A549 (cell line): ENCODE measurements at regions not wholly inside any gene's neighbourhood (a gene's known extent, or its start where the extent isn't known, plus 50 kb on each side); places are given as distances from the start of the nearest gene placed in this dataset.

Experiments used
- ATAC-seq, 2 experiments: fragments of 200-7000 bp in 1 of 2; fragments of >200 bp in 1 of 2; cut with Nextera tagmentation in 1 of 2; cut with Tn5 transposase in 1 of 2; 3 replicates each; pipeline versions ENCODE4 v1.8.0 to v1.9.1; 2018 to 2020; ENCODE audit warnings: mild to moderate bottlenecking in 1 of 2, moderate library complexity in 1 of 2
- CTCF ChIA-PET: fragments of 300-600 bp; sonication (Branson Sonifier 250); formaldehyde crosslinking; extraction: SDS; loops from one replicate; lab custom pipeline; 2021; ENCODE audit warnings: antibody characterized with exemption, inconsistent platforms; lab: Yijun Ruan, JAX
- POLR2A ChIA-PET: fragments of 350-600 bp; formaldehyde crosslinking; extraction: SDS; loops from one replicate; lab custom pipeline; 2021; ENCODE audit warnings: antibody characterized with exemption, inconsistent platforms; lab: Yijun Ruan, JAX
- DNase-seq, 2 experiments: peaks; one replicate each; pipeline versions ENCODE4 v3.0.0 to v3.0.0-alpha.2; 2011 to 2016; ENCODE audit warnings: low read depth in 1 of 2, low spot score in 1 of 2
- FAIRE-seq: peaks from 2 replicates; lab custom pipeline; 2011; peaks lifted over from hg19 to GRCh38; lab: Jason Lieb, UNC
- H3K27ac ChIP-seq, 2 experiments: fragments of >200 bp; sonication (Bioruptor Twin); formaldehyde crosslinking; 3 replicates each; pipeline ENCODE4 v1.5.1; 2016 to 2017
- H3K4me1 ChIP-seq: fragments of >200 bp; sonication (Bioruptor Twin); formaldehyde crosslinking; 3 replicates; pipeline ENCODE4 v1.6.1; 2016
- H3K4me2 ChIP-seq: fragments of >200 bp; sonication (Bioruptor Twin); formaldehyde crosslinking; 3 replicates; pipeline ENCODE4 v1.6.1; 2016
- H3K4me3 ChIP-seq: fragments of >200 bp; sonication (Bioruptor Twin); formaldehyde crosslinking; 3 replicates; pipeline ENCODE4 v1.5.1; 2016
- H3K9me3 ChIP-seq: fragments of >200 bp; sonication (Bioruptor Twin); formaldehyde crosslinking; 3 replicates; pipeline ENCODE4 v1.6.1; 2016
- ATOH8 ChIP-seq: fragments of 250-450 bp; sonication (Bioruptor Pico); IDR thresholded peaks from 2 replicates; pipeline ENCODE4 v1.5.0; 2020; ENCODE audit warnings: low read depth, mild to moderate bottlenecking, moderate library complexity
- BHLHE40 ChIP-seq: IDR thresholded peaks from 2 replicates; pipeline ENCODE4 v1.6.1; 2012; ENCODE audit warnings: low read depth, low read length, inconsistent platforms
- E2F6 ChIP-seq: IDR thresholded peaks from 2 replicates; pipeline ENCODE4 v1.6.1; 2012; ENCODE audit warnings: low read depth, borderline replicate concordance
- ELK1 ChIP-seq: fragments of 150-350 bp; IDR thresholded peaks from 2 replicates; pipeline ENCODE4 v1.6.1; 2014; ENCODE audit warnings: low read depth, mild to moderate bottlenecking, low read length
- ESRRA ChIP-seq: fragments of 150-350 bp; IDR thresholded peaks from 2 replicates; pipeline ENCODE4 v1.6.1; 2014; ENCODE audit warnings: mild to moderate bottlenecking, low read length, borderline replicate concordance
- GATA3 ChIP-seq: IDR thresholded peaks from 2 replicates; pipeline ENCODE4 v1.6.1; 2012; ENCODE audit warnings: borderline replicate concordance
- HEYL ChIP-seq: fragments of 250-450 bp; sonication (Bioruptor Pico); IDR thresholded peaks from 2 replicates; pipeline ENCODE4 v1.8.0; 2021; ENCODE audit warnings: mild to moderate bottlenecking, moderate library complexity
- HOXA7 ChIP-seq: fragments of 250-450 bp; sonication (Bioruptor Pico); IDR thresholded peaks from 2 replicates; pipeline ENCODE4 v1.5.0; 2020; ENCODE audit warnings: mild to moderate bottlenecking, moderate library complexity
- HOXB5 ChIP-seq: fragments of 250-450 bp; sonication (Bioruptor Pico); IDR thresholded peaks from 2 replicates; pipeline ENCODE4 v1.5.0; 2020; ENCODE audit warnings: mild to moderate bottlenecking, moderate library complexity
- MAFK ChIP-seq: fragments of 450-650 bp; IDR thresholded peaks from 2 replicates; pipeline ENCODE4 v1.6.1; 2014; ENCODE audit not compliant: partially characterized antibody
- MAX ChIP-seq: IDR thresholded peaks from 2 replicates; pipeline ENCODE4 v1.6.1; 2012
- NFE2L2 ChIP-seq: fragments of 150-350 bp; conservative IDR thresholded peaks from 2 replicates; pipeline ENCODE4 v1.6.1; 2014; ENCODE audit warnings: low read length
- NPAS2 ChIP-seq: fragments of 250-450 bp; sonication (Bioruptor Pico); IDR thresholded peaks from 2 replicates; pipeline ENCODE4 v1.8.0; 2022; ENCODE audit warnings: mild to moderate bottlenecking, moderate library complexity, borderline replicate concordance
- NR3C1 ChIP-seq: fragments of >200 bp; sonication (Bioruptor Twin); formaldehyde crosslinking; IDR thresholded peaks from 3 replicates; pipeline ENCODE4 v1.6.1; 2017
- PHF8 ChIP-seq: fragments of 200-600 bp; sonication (generic); IDR thresholded peaks from 2 replicates; pipeline ENCODE4 v1.6.1; 2016; ENCODE audit warnings: low read depth, mild to moderate bottlenecking, antibody characterized with exemption, moderate library complexity, borderline replicate concordance
- POLR2AphosphoS2 ChIP-seq: conservative IDR thresholded peaks from 2 replicates; pipeline ENCODE4 v1.6.1; 2012; ENCODE audit warnings: low read length, improper control_type of control experiment, inconsistent platforms
- RAD21 ChIP-seq, 2 experiments: fragments of >200 bp in 1 of 2; sonication (Bioruptor Twin) in 1 of 2; formaldehyde crosslinking in 1 of 2; IDR thresholded peaks in 1 of 2; conservative IDR thresholded peaks in 1 of 2; 2 replicates in 1 of 2; 3 replicates in 1 of 2; pipeline ENCODE4 v1.6.1; 2012 to 2018; ENCODE audit warnings: inconsistent platforms in 1 of 2
- RARB ChIP-seq: fragments of 250-450 bp; sonication (Bioruptor Pico); IDR thresholded peaks from 2 replicates; pipeline ENCODE4 v1.8.0; 2021; ENCODE audit warnings: mild to moderate bottlenecking, moderate library complexity
- RFX5 ChIP-seq: fragments of 450-650 bp; IDR thresholded peaks from 2 replicates; pipeline ENCODE4 v1.7.1; 2014; ENCODE audit warnings: antibody characterized with exemption, mild to moderate bottlenecking, moderate library complexity
- RNF2 ChIP-seq: fragments of 200-600 bp; sonication (generic); IDR thresholded peaks from 2 replicates; pipeline ENCODE4 v1.6.1; 2016; ENCODE audit warnings: low read depth, mild to moderate bottlenecking, antibody characterized with exemption, moderate library complexity, borderline replicate concordance
- SMC3 ChIP-seq: fragments of >200 bp; sonication (Bioruptor Twin); formaldehyde crosslinking; IDR thresholded peaks from 3 replicates; pipeline ENCODE4 v1.6.1; 2018; ENCODE audit warnings: inconsistent platforms
- TFCP2L1 ChIP-seq: fragments of 250-450 bp; sonication (Bioruptor Pico); IDR thresholded peaks from 2 replicates; pipeline ENCODE4 v1.5.0; 2021; ENCODE audit warnings: mild to moderate bottlenecking
- ZFP36 ChIP-seq: fragments of 450-650 bp; IDR thresholded peaks from 2 replicates; pipeline ENCODE4 v1.6.1; 2014; ENCODE audit warnings: borderline replicate concordance; ENCODE audit not compliant: partially characterized antibody
- ZNF302 ChIP-seq: fragments of 250-450 bp; sonication (Bioruptor Pico); IDR thresholded peaks from 2 replicates; pipeline ENCODE4 v1.9.0; 2021; ENCODE audit warnings: inconsistent platforms, mild to moderate bottlenecking, moderate library complexity
- WGBS: methylation state at CpG from one replicate; pipeline ENCODE4 v1.1.6; 2017; ENCODE audit errors: missing lambda C conversion rate; 5-methylcytosine and 5-hydroxymethylcytosine counted together

- CTCF ChIA-PET, result no interaction called here
- ATAC-seq (no peak), FAIRE-seq (no peak), DNase-seq (no peak)
- no peak for TF ChIP-seq RNF2
- no peak for TF ChIP-seq ELK1
- TF ChIP-seq POLR2AphosphoS2, result no peak
- POLR2A ChIA-PET, result no interaction called here
- Histone ChIP-seq H3K4me3 (no peak overlapping the region), H3K4me1 (no peaks in the 10 kb centered on the region), H3K4me2 (no peak overlapping the region), H3K27ac (no peak overlapping the region), H3K9me3 (no peaks in the 10 kb centered on the region)
- WGBS, result 3% methylated on average over 2 of the region's 2 CpGs
Observed at GRCh38 chr13:104025303-104025702, 959.1 kb upstream of the SLC10A2 start.

GRCh38 chr13:104024416-104025170 is 958.4 kb upstream of the SLC10A2 start:
- no peak for FAIRE-seq

GRCh38 chr13:104021806-104022397 is 955.7 kb upstream of the SLC10A2 start:
- no peak for FAIRE-seq
- DNase-seq, result no peak
- POLR2A ChIA-PET, result no interaction called here
- TF ChIP-seq POLR2AphosphoS2, result no peak
- no peak for TF ChIP-seq ESRRA
- TF ChIP-seq HOXB5 (CRISPR knock-in tag), result no peak
- TF ChIP-seq ZFP36, result no peak
- no peak for TF ChIP-seq NFE2L2
- no peak for TF ChIP-seq ZNF302 (CRISPR knock-in tag)
- no peak for TF ChIP-seq SMC3
- no peak for TF ChIP-seq E2F6
- TF ChIP-seq HOXA7 (CRISPR knock-in tag), result no peak
- TF ChIP-seq MAX, result no peak
- H3K4me3 ChIP-seq, result no peak overlapping the region
- H3K9me3 ChIP-seq, result no peaks in the 10 kb centered on the region
- CTCF ChIA-PET, result no interaction called here
- no peak overlapping the region for H3K27ac ChIP-seq
- no peak for ATAC-seq
- no peak overlapping the region for H3K4me2 ChIP-seq
- no peaks in the 10 kb centered on the region for H3K4me1 ChIP-seq
- WGBS, result 39% methylated on average over 4 of the region's 4 CpGs

More at GRCh38 chr13:104024416-104025170, 958.4 kb upstream of the SLC10A2 start:
- ChIA-PET POLR2A (no interaction called here), CTCF (no interaction called here)
- TF ChIP-seq ESRRA, result no peak
- no peak for TF ChIP-seq ATOH8
- TF ChIP-seq GATA3, result no peak
- no peak for TF ChIP-seq RAD21 (conservative IDR thresholded peaks at IDR 0.05 in 1 of 2, IDR thresholded peaks at IDR 0.05 in 1 of 2)
- no peak for TF ChIP-seq NR3C1
- TF ChIP-seq RNF2, result no peak
- TF ChIP-seq MAFK, result no peak
- TF ChIP-seq NPAS2 (CRISPR knock-in tag), result no peak
- no peak for TF ChIP-seq TFCP2L1
- TF ChIP-seq PHF8, result no peak
- no peak for TF ChIP-seq RARB (CRISPR knock-in tag)
- no peak for TF ChIP-seq BHLHE40
- TF ChIP-seq RFX5, result no peak
- TF ChIP-seq HEYL (CRISPR knock-in tag), result no peak
- Histone ChIP-seq H3K9me3 (no peaks in the 10 kb centered on the region), H3K4me2 (no peak overlapping the region), H3K27ac (no peak overlapping the region), H3K4me3 (no peak overlapping the region), H3K4me1 (no peaks in the 10 kb centered on the region)
- ATAC-seq (no peak), DNase-seq (no peak)
- 0% methylated on average over 4 of the region's 4 CpGs for WGBS
